ENCODE measurements at regions not wholly inside any gene's neighbourhood (a gene's known extent, or its start where the extent isn't known, plus 50 kb on each side); places are given as distances from the start of the nearest gene placed in this dataset.

- no peak for DNase-seq
Measured at GRCh38 chr12:20213723-20214625, 154.4 kb upstream of the PDE3A start.

GRCh38 chr12:20220339-20220738 lies 148.0 kb upstream of the PDE3A start:
- DNase-seq: peak in 1 of 2 donors; percentile 1

GRCh38 chr12:20232931-20233675 lies 135.2 kb upstream of the PDE3A start:
- no peak for DNase-seq

- DNase-seq: no peak
Measured at GRCh38 chr12:20234474-20234873, 133.9 kb upstream of the PDE3A start.

- DNase-seq: no peak
Measured at GRCh38 chr12:20237091-20237490, 131.2 kb upstream of the PDE3A start.

- no peak for DNase-seq
Measured at GRCh38 chr12:20245491-20245890, 122.8 kb upstream of the PDE3A start.

- no peak for DNase-seq
Measured at GRCh38 chr12:20248646-20249045, 119.7 kb upstream of the PDE3A start.

- no peak for DNase-seq
Measured at GRCh38 chr12:20250761-20251160, 117.6 kb upstream of the PDE3A start.

GRCh38 chr12:20257311-20257710 lies 111.0 kb upstream of the PDE3A start:
- DNase-seq: no peak

- no peak for DNase-seq
Measured at GRCh38 chr12:20259786-20260185, 108.6 kb upstream of the PDE3A start.

GRCh38 chr12:20260851-20261250 lies 107.5 kb upstream of the PDE3A start:
- no peak for DNase-seq

GRCh38 chr12:20262119-20262518 lies 106.2 kb upstream of the PDE3A start:
- DNase-seq: no peak

GRCh38 chr12:20264026-20264425 lies 104.3 kb upstream of the PDE3A start:
- DNase-seq: no peak

- DNase-seq: no peak
Measured at GRCh38 chr12:20264608-20265114, 103.7 kb upstream of the PDE3A start.

- no peak for DNase-seq
Measured at GRCh38 chr12:20268121-20268732, 100.1 kb upstream of the PDE3A start.

- DNase-seq: no peak
Measured at GRCh38 chr12:20268771-20269170, 99.6 kb upstream of the PDE3A start.

GRCh38 chr12:20269337-20270067 lies 98.8 kb upstream of the PDE3A start:
- no peak for DNase-seq

GRCh38 chr12:20270557-20270956 lies 97.8 kb upstream of the PDE3A start:
- DNase-seq: no peak

- no peak for DNase-seq
Measured at GRCh38 chr12:20272161-20272560, 96.2 kb upstream of the PDE3A start.

- DNase-seq: no peak
Measured at GRCh38 chr12:20272801-20273200, 95.5 kb upstream of the PDE3A start.

GRCh38 chr12:20274008-20274407 lies 94.3 kb upstream of the PDE3A start:
- DNase-seq: no peak

GRCh38 chr12:20278276-20278675 lies 90.1 kb upstream of the PDE3A start:
- no peak for DNase-seq

GRCh38 chr12:20280515-20280914 lies 87.8 kb upstream of the PDE3A start:
- no peak for DNase-seq

Data from CD4-positive, alpha-beta T cell treated with Interferon alpha-2 for 1 hour (primary cell).